Fibroblast of lung (primary cell): ENCODE measurements at regions not wholly inside any gene's neighbourhood (a gene's known extent, or its start where the extent isn't known, plus 50 kb on each side); places are given as distances from the start of the nearest gene placed in this dataset.

Experiments used
- DNase-seq, 2 donors: peaks; one replicate each; pipeline versions ENCODE4 v3.0.0 to v3.0.0-alpha.2; 2010; ENCODE audit warnings: low read depth in 2 of 2
- H2AFZ ChIP-seq: 2 replicates; pipeline ENCODE4 v1.5.1; 2012; ENCODE audit warnings: low read length, control low read depth, inconsistent platforms
- H3K27ac ChIP-seq: 2 replicates; pipeline ENCODE4 v1.5.1; 2011; ENCODE audit warnings: low read length, control low read depth; ENCODE audit not compliant: insufficient read depth
- H3K27me3 ChIP-seq: 2 replicates; pipeline ENCODE4 v1.5.1; 2011; ENCODE audit warnings: mild to moderate bottlenecking, low read length; ENCODE audit not compliant: control insufficient read depth, insufficient read depth
- H3K36me3 ChIP-seq: 2 replicates; pipeline ENCODE4 v1.5.1; 2011; ENCODE audit warnings: low read length; ENCODE audit not compliant: control insufficient read depth, insufficient read depth
- H3K4me1 ChIP-seq: 2 replicates; pipeline ENCODE4 v1.5.1; 2011; ENCODE audit warnings: low read length; ENCODE audit not compliant: control insufficient read depth, insufficient read depth; ENCODE audit errors: extremely low read depth
- H3K4me2 ChIP-seq: 2 replicates; pipeline ENCODE4 v1.5.1; 2011; ENCODE audit warnings: low read length, control low read depth; ENCODE audit not compliant: insufficient read depth; ENCODE audit errors: extremely low read depth
- H3K4me3 ChIP-seq, 4 experiments: fragments of 200-600 bp in 1 of 4; sonication (generic) in 1 of 4; replicated peaks in 1 of 4; 2 replicates each; pipeline ENCODE4 v1.5.1; 2011 to 2016; ENCODE audit warnings: low read length in 4 of 4, low read depth in 3 of 4, mild to moderate bottlenecking in 3 of 4, control low read depth in 2 of 4, inconsistent platforms in 1 of 4, mixed read lengths in 1 of 4; ENCODE audit not compliant: insufficient read depth in 1 of 4; ENCODE audit errors: control extremely low read depth in 1 of 4
- H3K79me2 ChIP-seq: 2 replicates; pipeline ENCODE4 v1.5.1; 2012; ENCODE audit warnings: mild to moderate bottlenecking, low read length, inconsistent platforms; ENCODE audit not compliant: control insufficient read depth, insufficient read depth
- H3K9ac ChIP-seq: 2 replicates; pipeline ENCODE4 v1.5.1; 2011; ENCODE audit warnings: mild to moderate bottlenecking, low read length, control low read depth; ENCODE audit not compliant: insufficient read depth
- H3K9me3 ChIP-seq: 2 replicates; pipeline ENCODE4 v1.5.1; 2012; ENCODE audit warnings: low read depth, low read length; ENCODE audit not compliant: control insufficient read depth, insufficient read depth
- H4K20me1 ChIP-seq: 2 replicates; pipeline ENCODE4 v1.5.1; 2011; ENCODE audit warnings: low read length; ENCODE audit not compliant: control insufficient read depth, insufficient read depth; ENCODE audit errors: extremely low read depth
- EZH2 ChIP-seq: IDR thresholded peaks from 2 replicates; pipeline ENCODE4 v1.5.1; 2012; ENCODE audit warnings: low read length, control low read depth, mild to moderate bottlenecking; ENCODE audit errors: missing control alignments
- TF ChIP-seq, protein P1 (sequence below), 2 donors: IDR thresholded peaks in 1 of 2; conservative IDR thresholded peaks in 1 of 2; 1 replicate in 1 of 2; 2 replicates in 1 of 2; pipeline ENCODE4 v1.5.1; 2011 to 2012; ENCODE audit warnings: low read length in 2 of 2, control low read depth in 1 of 2, inconsistent platforms in 1 of 2, low read depth in 1 of 2, mild to moderate bottlenecking in 1 of 2

DNA sequence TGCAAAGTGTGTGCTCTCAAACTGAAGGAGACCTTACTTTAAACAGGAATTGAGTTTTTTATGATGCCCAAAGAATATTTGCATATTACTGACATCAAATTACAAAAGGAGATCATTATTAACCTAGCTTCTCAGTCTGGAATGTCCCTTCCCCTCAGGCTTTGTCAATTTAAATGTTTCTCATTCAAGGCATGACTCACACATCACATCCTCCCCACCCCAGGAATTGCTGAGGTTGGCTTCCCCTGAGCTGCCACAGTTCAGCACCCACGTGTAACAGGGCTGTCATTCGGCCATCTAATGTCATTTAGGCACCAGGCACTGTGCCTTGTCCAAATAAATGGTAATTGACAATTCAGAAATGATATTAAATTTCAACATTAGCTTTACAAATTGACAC is 305.9 kb upstream of the MGMT start:
- Histone ChIP-seq H3K9ac (no peak overlapping the region), H3K4me1 (no peaks in the 10 kb centered on the region), H3K79me2 (no peaks in the 10 kb centered on the region), H2AFZ (no peak overlapping the region), H4K20me1 (no peaks in the 10 kb centered on the region), H3K27me3 (no peaks in the 10 kb centered on the region), H3K27ac (no peak overlapping the region), H3K4me2 (no peak overlapping the region), H3K9me3 (no peaks in the 10 kb centered on the region), H3K4me3 (no peak overlapping the region), H3K36me3 (no peaks in the 10 kb centered on the region)
- no peak for TF ChIP-seq EZH2
- peak in 1 of 2 donors; percentile 6 for DNase-seq

DNA sequence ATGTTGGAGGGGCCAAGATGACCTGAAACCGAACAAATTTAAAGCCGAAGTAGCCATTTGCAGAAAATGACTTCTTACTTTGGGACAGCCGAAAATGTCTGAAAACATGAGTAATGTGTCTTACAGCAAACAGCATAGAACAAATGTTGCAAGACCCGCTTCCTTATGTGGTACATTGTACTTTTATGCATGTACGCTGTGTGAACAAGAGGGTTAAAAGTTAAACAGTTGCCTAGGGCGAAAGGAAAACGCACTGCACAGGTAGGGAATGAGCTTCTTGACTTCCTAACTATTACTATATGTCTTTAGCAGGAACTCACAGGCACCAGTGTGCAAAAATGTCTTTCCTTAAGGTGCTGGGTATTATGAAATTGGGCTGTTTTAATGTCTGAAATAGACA is 303.5 kb upstream of the MGMT start:
- Histone ChIP-seq H3K27me3 (no peaks in the 10 kb centered on the region), H3K79me2 (no peaks in the 10 kb centered on the region), H3K36me3 (no peaks in the 10 kb centered on the region), H3K4me1 (no peaks in the 10 kb centered on the region), H3K4me3 (no peak overlapping the region), H3K9me3 (no peaks in the 10 kb centered on the region), H3K9ac (no peak overlapping the region), H3K4me2 (no peak overlapping the region), H3K27ac (no peak overlapping the region), H2AFZ (no peak overlapping the region), H4K20me1 (no peaks in the 10 kb centered on the region)
- TF ChIP-seq, protein P1, sequence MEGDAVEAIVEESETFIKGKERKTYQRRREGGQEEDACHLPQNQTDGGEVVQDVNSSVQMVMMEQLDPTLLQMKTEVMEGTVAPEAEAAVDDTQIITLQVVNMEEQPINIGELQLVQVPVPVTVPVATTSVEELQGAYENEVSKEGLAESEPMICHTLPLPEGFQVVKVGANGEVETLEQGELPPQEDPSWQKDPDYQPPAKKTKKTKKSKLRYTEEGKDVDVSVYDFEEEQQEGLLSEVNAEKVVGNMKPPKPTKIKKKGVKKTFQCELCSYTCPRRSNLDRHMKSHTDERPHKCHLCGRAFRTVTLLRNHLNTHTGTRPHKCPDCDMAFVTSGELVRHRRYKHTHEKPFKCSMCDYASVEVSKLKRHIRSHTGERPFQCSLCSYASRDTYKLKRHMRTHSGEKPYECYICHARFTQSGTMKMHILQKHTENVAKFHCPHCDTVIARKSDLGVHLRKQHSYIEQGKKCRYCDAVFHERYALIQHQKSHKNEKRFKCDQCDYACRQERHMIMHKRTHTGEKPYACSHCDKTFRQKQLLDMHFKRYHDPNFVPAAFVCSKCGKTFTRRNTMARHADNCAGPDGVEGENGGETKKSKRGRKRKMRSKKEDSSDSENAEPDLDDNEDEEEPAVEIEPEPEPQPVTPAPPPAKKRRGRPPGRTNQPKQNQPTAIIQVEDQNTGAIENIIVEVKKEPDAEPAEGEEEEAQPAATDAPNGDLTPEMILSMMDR (conservative IDR thresholded peaks at IDR 0.05 in 1 of 2, IDR thresholded peaks at IDR 0.05 in 1 of 2; ENCODE audit: low read depth in 1 of 2, low read length in 2 of 2), result no peak
- TF ChIP-seq EZH2, result no peak
- no peak for DNase-seq

DNA sequence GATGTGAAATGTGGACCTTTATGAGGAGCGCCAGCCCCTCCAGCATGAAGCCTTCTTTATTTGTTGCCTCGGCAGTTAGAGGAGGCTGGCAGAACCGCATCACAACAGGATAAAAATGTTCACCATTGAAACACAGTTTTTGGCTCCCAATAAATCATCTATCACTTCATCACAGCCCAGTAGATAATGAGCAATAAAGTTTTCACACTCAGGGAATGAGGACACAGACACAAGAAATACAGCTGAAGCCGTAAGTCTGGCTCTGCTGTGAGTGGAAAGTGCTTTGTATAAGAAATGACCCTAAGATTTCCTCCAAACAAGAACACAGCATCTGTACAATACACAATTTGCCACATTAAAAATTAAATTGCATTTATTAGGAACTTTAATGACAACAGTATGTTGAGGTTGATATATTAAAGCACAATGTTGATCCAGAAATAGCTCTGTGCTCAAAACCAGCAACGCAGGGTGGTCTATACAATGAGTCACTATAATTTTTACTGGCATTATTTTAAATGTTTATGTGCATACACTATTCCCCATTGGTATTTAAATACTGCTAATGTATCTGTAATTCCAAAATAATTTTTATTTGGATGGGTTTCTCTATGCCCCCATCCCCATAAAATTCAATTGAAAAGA is 301.8 kb upstream of the MGMT start:
- no peaks in the 10 kb centered on the region for H3K79me2 ChIP-seq
- TF ChIP-seq, protein P1 (conservative IDR thresholded peaks at IDR 0.05 in 1 of 2, IDR thresholded peaks at IDR 0.05 in 1 of 2; ENCODE audit: low read depth in 1 of 2, low read length in 2 of 2), result no peak
- TF ChIP-seq EZH2, result no peak
- no peak overlapping the region for H3K27ac ChIP-seq
- H2AFZ ChIP-seq, result no peak overlapping the region
- no peaks in the 10 kb centered on the region for H3K27me3 ChIP-seq
- no peak overlapping the region for H3K4me2 ChIP-seq
- no peaks in the 10 kb centered on the region for H3K9me3 ChIP-seq
- no peak overlapping the region for H3K4me3 ChIP-seq
- H4K20me1 ChIP-seq, result no peaks in the 10 kb centered on the region
- H3K4me1 ChIP-seq, result no peaks in the 10 kb centered on the region
- no peaks in the 10 kb centered on the region for H3K36me3 ChIP-seq
- DNase-seq, result no peak
- H3K9ac ChIP-seq, result no peak overlapping the region
